Keratinocyte (primary cell): ENCODE measurements at regions not wholly inside any gene's neighbourhood (a gene's known extent, or its start where the extent isn't known, plus 50 kb on each side); places are given as distances from the start of the nearest gene placed in this dataset.

Experiments used
- DNase-seq: peaks from one replicate; pipeline ENCODE4 v3.0.0-alpha.2; 2011; ENCODE audit warnings: low read depth, missing footprints, low spot score
- FAIRE-seq: peaks from 2 replicates; lab custom pipeline; 2011; peaks lifted over from hg19 to GRCh38; lab: Jason Lieb, UNC
- H2AFZ ChIP-seq: 2 replicates; pipeline ENCODE4 v1.6.0; 2012; ENCODE audit warnings: low read length, control low read depth, inconsistent platforms; ENCODE audit not compliant: control insufficient read depth
- H3K27ac ChIP-seq: 2 replicates; pipeline ENCODE4 v1.5.1; 2011; ENCODE audit warnings: low read length; ENCODE audit not compliant: control insufficient read depth, insufficient read depth
- H3K27me3 ChIP-seq: 3 replicates; pipeline ENCODE4 v1.6.0; 2011; ENCODE audit warnings: low read length; ENCODE audit not compliant: control insufficient read depth, insufficient read depth; ENCODE audit errors: extremely low read depth
- H3K36me3 ChIP-seq, 2 experiments: 2 replicates in 1 of 2; 3 replicates in 1 of 2; pipeline ENCODE4 v1.5.1; 2011; ENCODE audit warnings: low read length in 2 of 2, mild to moderate bottlenecking in 1 of 2; ENCODE audit not compliant: control insufficient read depth in 2 of 2, insufficient read depth in 2 of 2; ENCODE audit errors: extremely low read depth in 1 of 2
- H3K4me1 ChIP-seq: 3 replicates; pipeline ENCODE4 v1.5.1; 2011; ENCODE audit warnings: low read length; ENCODE audit not compliant: control insufficient read depth, insufficient read depth; ENCODE audit errors: extremely low read depth
- H3K4me2 ChIP-seq: 3 replicates; pipeline ENCODE4 v1.6.0; 2011; ENCODE audit warnings: low read depth, low read length; ENCODE audit not compliant: control insufficient read depth, insufficient read depth; ENCODE audit errors: extremely low read depth
- H3K4me3 ChIP-seq, 3 experiments: fragments of 200-600 bp in 1 of 3; sonication (generic) in 1 of 3; 2 replicates in 2 of 3; 3 replicates in 1 of 3; pipeline ENCODE4 v1.5.1; 2011 to 2016; ENCODE audit warnings: low read length in 3 of 3, mild to moderate bottlenecking in 3 of 3, control low read depth in 2 of 3, inconsistent platforms in 1 of 3, low read depth in 1 of 3, mixed read lengths in 1 of 3, mixed run types in 1 of 3, moderate library complexity in 1 of 3; ENCODE audit not compliant: control insufficient read depth in 2 of 3, insufficient read depth in 2 of 3; ENCODE audit errors: extremely low read depth in 1 of 3
- H3K79me2 ChIP-seq: 2 replicates; pipeline ENCODE4 v1.6.0; 2012; ENCODE audit warnings: low read length; ENCODE audit not compliant: control insufficient read depth, insufficient read depth
- H3K9ac ChIP-seq: 3 replicates; pipeline ENCODE4 v1.6.0; 2011; ENCODE audit warnings: low read length; ENCODE audit not compliant: control insufficient read depth, insufficient read depth; ENCODE audit errors: extremely low read depth
- H3K9me1 ChIP-seq: 3 replicates; pipeline ENCODE4 v1.6.0; 2011; ENCODE audit warnings: low read length; ENCODE audit not compliant: control insufficient read depth, insufficient read depth; ENCODE audit errors: extremely low read depth
- H3K9me3 ChIP-seq: 2 replicates; pipeline ENCODE4 v1.5.1; 2012; ENCODE audit warnings: low read depth, low read length; ENCODE audit not compliant: control insufficient read depth
- H4K20me1 ChIP-seq: 3 replicates; pipeline ENCODE4 v1.6.0; 2011; ENCODE audit warnings: low read length; ENCODE audit not compliant: control insufficient read depth, insufficient read depth; ENCODE audit errors: extremely low read depth
- EZH2 ChIP-seq: IDR thresholded peaks from one replicate; pipeline ENCODE4 v1.6.1; 2012; ENCODE audit warnings: inconsistent platforms, mild to moderate bottlenecking, low read length, moderate library complexity
- dilution Hi-C: fragments of 300-500 bp; cut with MboI; formaldehyde crosslinking; loops from one replicate; pipeline ENCODE4 v1.7.0; 2020; ENCODE audit warnings: low sequenced_read_pairs; ENCODE audit not compliant: extremely low pct_ligation_motif_present
- TF ChIP-seq, protein P1 (sequence below), 3 experiments: IDR thresholded peaks in 1 of 3; conservative IDR thresholded peaks in 1 of 3; optimal IDR thresholded peaks in 1 of 3; 2 replicates in 2 of 3; 3 replicates in 1 of 3; pipeline versions ENCODE3 to v1.5.1; 2011; ENCODE audit warnings: low read length in 3 of 3, mild to moderate bottlenecking in 3 of 3, moderate library complexity in 2 of 3, control low read depth in 1 of 3, inconsistent platforms in 1 of 3; ENCODE audit not compliant: insufficient read depth in 2 of 3; ENCODE audit errors: extremely low read depth in 1 of 3

DNA sequence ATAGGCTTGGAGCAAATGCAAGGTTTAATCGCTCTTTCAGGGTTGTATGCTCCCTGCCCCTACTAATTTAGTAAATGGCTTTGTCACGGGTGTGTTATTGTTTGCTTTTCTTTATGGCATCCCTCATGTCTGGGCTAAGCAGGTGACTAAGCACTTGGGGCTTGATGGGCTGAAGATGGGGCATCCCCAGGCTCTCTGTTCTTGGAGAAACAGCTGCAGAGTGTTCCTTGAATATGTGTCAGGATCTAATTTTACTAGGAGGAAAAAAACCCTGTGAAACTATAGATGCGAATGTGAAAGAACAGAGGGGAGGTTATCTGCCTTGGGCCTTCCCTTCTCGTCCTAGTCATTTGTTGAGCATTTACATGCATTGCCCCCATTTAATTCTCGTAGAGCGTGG, 94.7 kb upstream of the TAF1B start:
- H3K4me3 ChIP-seq = no peak overlapping the region
- no peak for TF ChIP-seq EZH2
- TF ChIP-seq, protein P1, sequence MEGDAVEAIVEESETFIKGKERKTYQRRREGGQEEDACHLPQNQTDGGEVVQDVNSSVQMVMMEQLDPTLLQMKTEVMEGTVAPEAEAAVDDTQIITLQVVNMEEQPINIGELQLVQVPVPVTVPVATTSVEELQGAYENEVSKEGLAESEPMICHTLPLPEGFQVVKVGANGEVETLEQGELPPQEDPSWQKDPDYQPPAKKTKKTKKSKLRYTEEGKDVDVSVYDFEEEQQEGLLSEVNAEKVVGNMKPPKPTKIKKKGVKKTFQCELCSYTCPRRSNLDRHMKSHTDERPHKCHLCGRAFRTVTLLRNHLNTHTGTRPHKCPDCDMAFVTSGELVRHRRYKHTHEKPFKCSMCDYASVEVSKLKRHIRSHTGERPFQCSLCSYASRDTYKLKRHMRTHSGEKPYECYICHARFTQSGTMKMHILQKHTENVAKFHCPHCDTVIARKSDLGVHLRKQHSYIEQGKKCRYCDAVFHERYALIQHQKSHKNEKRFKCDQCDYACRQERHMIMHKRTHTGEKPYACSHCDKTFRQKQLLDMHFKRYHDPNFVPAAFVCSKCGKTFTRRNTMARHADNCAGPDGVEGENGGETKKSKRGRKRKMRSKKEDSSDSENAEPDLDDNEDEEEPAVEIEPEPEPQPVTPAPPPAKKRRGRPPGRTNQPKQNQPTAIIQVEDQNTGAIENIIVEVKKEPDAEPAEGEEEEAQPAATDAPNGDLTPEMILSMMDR (optimal IDR thresholded peaks at IDR 0.05 in 1 of 3, IDR thresholded peaks at IDR 0.05 in 1 of 3, conservative IDR thresholded peaks at IDR 0.05 in 1 of 3; ENCODE audit: extremely low read depth in 1 of 3, insufficient read depth in 2 of 3, low read length in 3 of 3) = no peak
- H3K27ac ChIP-seq = no peak overlapping the region
- no peaks in the 10 kb centered on the region for H3K36me3 ChIP-seq
- no peak overlapping the region for H3K4me2 ChIP-seq
- DNase-seq = no peak
- no peaks in the 10 kb centered on the region for H4K20me1 ChIP-seq
- H3K4me1 ChIP-seq = peaks cover 18% of the 10 kb centered on the region
- no peak for FAIRE-seq
- no peak overlapping the region for H2AFZ ChIP-seq
- dilution Hi-C loops = no loop called here
- no peaks in the 10 kb centered on the region for H3K79me2 ChIP-seq
- H3K9me1 ChIP-seq = no peaks in the 10 kb centered on the region
- no peaks in the 10 kb centered on the region for H3K27me3 ChIP-seq
- H3K9me3 ChIP-seq = no peaks in the 10 kb centered on the region
- H3K9ac ChIP-seq = no peak overlapping the region

DNA sequence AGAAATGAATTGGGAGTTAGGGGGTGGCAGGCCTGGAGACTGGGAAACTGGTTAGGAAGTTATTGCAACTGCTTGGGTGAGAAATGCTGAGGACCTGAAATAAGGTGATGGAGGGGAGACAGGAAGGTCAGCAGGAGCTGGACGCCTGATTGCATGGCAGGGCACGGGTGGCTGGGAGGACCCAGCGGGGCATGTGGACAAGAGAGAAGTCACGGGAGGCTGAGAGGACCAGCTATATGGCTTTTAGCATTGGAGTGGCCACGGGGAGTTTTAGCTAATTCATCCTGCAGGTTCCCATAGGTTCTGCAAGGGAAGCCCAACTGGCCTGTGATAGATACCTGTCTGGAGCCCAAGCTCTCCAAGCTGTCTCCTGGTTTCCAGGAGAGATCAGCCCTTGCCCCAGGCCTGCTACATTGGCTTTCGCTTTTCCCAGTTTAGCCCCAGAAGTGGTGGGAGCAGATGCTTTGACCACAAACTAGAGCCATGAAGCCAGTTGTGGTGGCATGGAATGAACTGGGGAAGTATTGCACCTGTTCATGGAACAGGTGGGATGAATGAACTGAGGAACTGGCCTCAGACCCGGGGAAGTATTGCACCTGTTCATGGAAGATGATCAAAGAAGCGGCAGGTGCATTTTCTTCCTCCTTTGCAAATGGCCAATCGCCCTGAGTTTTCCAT, 93.6 kb upstream of the TAF1B start:
- no peak for FAIRE-seq
- Histone ChIP-seq H3K9me1 (no peaks in the 10 kb centered on the region), H3K79me2 (no peaks in the 10 kb centered on the region), H3K36me3 (no peaks in the 10 kb centered on the region), H3K9ac (no peak overlapping the region), H3K4me1 (peaks cover 29% of the 10 kb centered on the region), H2AFZ (no peak overlapping the region), H3K4me3 (no peak overlapping the region), H4K20me1 (no peaks in the 10 kb centered on the region), H3K27me3 (no peaks in the 10 kb centered on the region), H3K9me3 (no peaks in the 10 kb centered on the region), H3K27ac (no peak overlapping the region), H3K4me2 (no peak overlapping the region)
- dilution Hi-C loops = loop anchor here (25.0 kb wide), 1 partner anchor 288 kb away; the partner anchor contains the start of gene KLF11
- no peak for TF ChIP-seq EZH2
- TF ChIP-seq, protein P1 (optimal IDR thresholded peaks at IDR 0.05 in 1 of 3, IDR thresholded peaks at IDR 0.05 in 1 of 3, conservative IDR thresholded peaks at IDR 0.05 in 1 of 3; ENCODE audit: extremely low read depth in 1 of 3, insufficient read depth in 2 of 3, low read length in 3 of 3) = no peak
- DNase-seq = no peak
